22Rv1 (cell line): ENCODE measurements at regions not wholly inside any gene's neighbourhood (a gene's known extent, or its start where the extent isn't known, plus 50 kb on each side); places are given as distances from the start of the nearest gene placed in this dataset.

Experiments
- H3K27ac ChIP-seq: fragments of 450-650 bp; 2 replicates; pipeline ENCODE4 v1.5.1; 2017
- CTCF ChIP-seq: fragments of 450-650 bp; IDR thresholded peaks from 2 replicates; pipeline ENCODE4 v1.5.1; 2017; ENCODE audit warnings: mild to moderate bottlenecking
- ZFX ChIP-seq: fragments of 450-650 bp; IDR thresholded peaks from 2 replicates; pipeline ENCODE4 v1.6.1; 2017; ENCODE audit warnings: antibody characterized with exemption, borderline replicate concordance

GRCh38 chr7:37504801-37505200 lies 56.1 kb upstream of the ELMO1 start:
- no peak for TF ChIP-seq ZFX
- TF ChIP-seq CTCF, result no peak
- no peak overlapping the region for H3K27ac ChIP-seq

GRCh38 chr7:37505750-37506353 lies 57.2 kb upstream of the ELMO1 start:
- TF ChIP-seq CTCF, result no peak
- no peak for TF ChIP-seq ZFX
- no peak overlapping the region for H3K27ac ChIP-seq

GRCh38 chr7:37508118-37508517 lies 59.5 kb upstream of the ELMO1 start:
- TF ChIP-seq ZFX, result no peak
- TF ChIP-seq CTCF, result no peak
- H3K27ac ChIP-seq, result no peak overlapping the region

GRCh38 chr7:37510043-37510634 lies 61.5 kb upstream of the ELMO1 start:
- H3K27ac ChIP-seq, result no peak overlapping the region
- TF ChIP-seq ZFX, result no peak
- TF ChIP-seq CTCF, result peak; percentile 92

GRCh38 chr7:37511915-37512314 lies 63.3 kb upstream of the ELMO1 start:
- no peak overlapping the region for H3K27ac ChIP-seq
- TF ChIP-seq CTCF, result no peak
- TF ChIP-seq ZFX, result no peak

GRCh38 chr7:37514497-37514896 lies 65.8 kb upstream of the ELMO1 start:
- H3K27ac ChIP-seq, result no peak overlapping the region
- TF ChIP-seq ZFX (no peak), CTCF (no peak)

GRCh38 chr7:37516664-37517063 lies 68.0 kb upstream of the ELMO1 start:
- no peak for TF ChIP-seq ZFX
- TF ChIP-seq CTCF, result no peak
- no peak overlapping the region for H3K27ac ChIP-seq
